ENCODE measurements at regions not wholly inside any gene's neighbourhood (a gene's known extent, or its start where the extent isn't known, plus 50 kb on each side); places are given as distances from the start of the nearest gene placed in this dataset.
"Not testable (repeated sequence)": the region's sequence is repeated elsewhere in the genome, so short reads cannot be mapped to it uniquely, and the experiment has no call there.

DNA sequence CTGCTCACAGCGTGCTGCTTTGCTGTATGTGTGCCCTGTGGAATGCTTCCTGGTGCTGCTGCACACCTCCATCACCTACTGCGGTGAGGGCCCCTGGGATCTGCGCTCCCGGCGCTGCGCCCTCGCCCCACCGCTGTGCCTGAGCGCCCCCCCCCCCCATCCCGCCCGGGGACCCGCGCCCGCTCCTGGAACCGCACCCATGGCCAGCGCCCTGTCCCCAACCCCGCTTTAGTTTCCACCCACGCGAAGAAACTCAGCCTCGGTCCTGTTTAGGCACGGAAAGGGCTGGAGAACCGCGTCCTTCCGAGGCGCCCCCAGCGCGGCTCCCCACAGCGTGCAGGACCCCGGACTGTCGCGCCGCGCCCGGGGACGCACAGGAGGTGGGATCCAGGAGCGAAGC lies 265.5 kb downstream of the POTEB3 start:
- not testable (repeated sequence) for DNase-seq

DNA sequence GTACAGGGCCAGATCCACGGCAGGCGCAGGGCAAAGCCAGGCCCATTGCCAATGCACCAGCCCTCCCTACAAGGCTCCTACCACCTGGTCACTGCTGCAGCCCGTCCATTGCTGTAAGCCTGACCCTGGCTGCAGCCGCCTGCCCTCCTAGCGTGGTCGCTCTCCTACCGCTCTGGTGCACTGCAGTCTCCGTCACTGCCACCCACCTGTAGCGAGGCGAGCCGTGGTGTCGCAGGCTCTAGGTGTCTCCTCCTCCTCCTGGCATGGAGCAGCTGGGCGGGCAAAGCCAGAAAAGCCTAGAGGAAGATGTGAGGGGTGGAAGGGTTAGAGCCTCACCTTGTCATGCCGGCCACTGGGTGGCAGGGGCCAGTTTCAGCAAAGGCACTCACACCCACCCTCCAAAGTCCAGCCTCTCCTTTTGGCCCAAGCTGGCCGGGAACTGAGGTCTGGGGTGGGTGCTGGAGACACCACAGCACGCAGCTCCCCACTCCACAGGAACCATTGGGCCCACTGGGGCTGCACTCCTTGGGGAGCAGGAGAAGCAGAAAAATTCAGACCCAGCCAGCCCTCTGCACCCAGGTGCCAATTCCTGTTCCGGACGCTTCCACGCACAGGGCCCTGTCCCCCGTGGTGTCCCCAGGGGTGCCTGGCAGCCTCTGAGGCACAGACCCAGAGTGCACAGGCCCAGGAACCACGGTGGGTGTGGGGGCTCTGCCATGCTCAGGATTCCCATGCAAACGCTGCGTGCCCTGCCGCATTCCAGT lies 285.3 kb upstream of the POTEB2 start:
- intact Hi-C loops (cut with DNase I); ATAC-seq: not testable (repeated sequence)
- peak; percentile 2 for DNase-seq

More for the DNA sequence above, 265.5 kb downstream of the POTEB3 start:
- ATAC-seq; intact Hi-C loops (cut with DNase I): not testable (repeated sequence)

DNA sequence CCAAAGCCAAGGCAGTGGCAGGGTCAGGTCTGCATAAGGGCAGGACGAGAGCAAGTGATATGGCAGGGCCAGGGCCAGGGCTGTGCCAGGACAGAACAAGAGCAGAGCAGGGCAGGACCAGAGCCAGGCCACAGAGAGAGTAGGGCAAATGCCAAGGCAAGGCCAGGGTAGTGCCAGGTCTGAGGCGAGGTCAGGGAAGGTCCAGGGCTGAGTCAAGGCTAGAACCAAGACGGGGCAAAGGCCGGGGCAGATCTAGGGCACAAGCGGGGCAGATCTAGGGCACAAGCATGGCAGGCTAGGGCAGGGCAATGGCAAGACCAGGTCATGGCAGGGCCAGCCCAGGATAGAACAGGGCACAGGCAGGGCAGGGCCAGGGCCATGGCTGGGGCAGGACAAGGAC lies 282.0 kb upstream of the POTEB2 start:
- intact Hi-C loops (cut with DNase I); ATAC-seq; DNase-seq: not testable (repeated sequence)

DNA sequence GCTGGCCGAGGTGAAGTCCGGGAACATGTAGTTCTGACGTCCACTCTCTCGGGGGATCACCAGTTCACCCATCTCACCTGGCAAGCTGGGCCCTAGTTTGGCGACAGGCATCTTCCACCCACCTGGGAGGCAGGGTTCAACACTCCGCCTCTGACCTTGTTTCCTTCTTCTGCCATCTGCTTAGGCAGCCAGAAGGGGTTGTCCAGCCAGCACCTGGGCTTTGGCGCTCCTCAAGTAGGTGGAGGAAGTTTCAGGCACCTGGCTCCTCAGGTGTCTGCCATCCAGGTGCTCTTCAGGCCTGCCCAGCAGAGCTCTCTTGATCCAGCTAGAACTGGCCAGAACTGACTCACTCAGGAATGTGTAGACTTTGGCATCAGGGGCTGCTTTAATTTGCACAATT lies 267.8 kb upstream of the POTEB2 start:
- ATAC-seq; intact Hi-C loops (cut with DNase I); DNase-seq: not testable (repeated sequence)

DNA sequence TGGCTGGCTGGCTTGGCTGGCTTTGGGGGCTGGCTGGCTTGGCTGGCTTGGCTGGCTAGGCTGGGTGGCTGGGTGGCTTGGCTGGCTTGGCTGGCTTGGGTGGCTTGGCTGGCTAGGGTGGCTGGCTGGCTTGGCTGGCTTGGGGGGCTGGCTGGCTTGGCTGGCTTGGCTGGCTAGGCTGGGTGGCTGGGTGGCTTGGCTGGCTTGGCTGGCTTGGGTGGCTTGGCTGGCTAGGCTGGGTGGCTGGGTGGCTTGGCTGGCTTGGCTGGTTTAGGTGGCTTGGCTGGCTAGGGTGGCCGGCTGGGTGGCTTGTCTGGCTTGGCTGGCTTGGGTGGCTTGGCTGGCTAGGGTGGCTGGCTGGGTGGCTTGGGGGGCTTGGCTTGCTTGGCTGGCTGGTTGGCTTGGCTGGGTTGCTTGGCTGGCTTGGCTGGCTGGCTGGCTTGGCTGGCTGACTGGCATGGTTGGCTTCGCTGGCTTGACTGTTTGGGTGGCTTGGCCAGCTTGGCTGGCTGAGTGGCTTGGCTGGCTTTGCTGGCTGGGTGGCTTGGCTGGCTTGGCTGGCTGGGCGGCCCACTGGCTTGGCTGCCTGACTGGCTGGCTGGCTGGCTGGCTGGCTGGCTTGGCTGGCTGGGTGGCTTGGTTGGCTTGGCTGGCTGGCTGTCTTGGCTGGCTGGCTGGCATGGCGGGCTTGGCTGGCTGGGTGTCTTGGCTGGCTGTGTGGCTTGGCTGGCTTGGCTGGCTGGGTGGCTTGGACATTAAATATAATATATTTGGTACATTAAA lies 246.3 kb upstream of the POTEB2 start:
- DNase-seq: peak; percentile 17
- intact Hi-C loops (cut with DNase I); ATAC-seq: not testable (repeated sequence)

DNA sequence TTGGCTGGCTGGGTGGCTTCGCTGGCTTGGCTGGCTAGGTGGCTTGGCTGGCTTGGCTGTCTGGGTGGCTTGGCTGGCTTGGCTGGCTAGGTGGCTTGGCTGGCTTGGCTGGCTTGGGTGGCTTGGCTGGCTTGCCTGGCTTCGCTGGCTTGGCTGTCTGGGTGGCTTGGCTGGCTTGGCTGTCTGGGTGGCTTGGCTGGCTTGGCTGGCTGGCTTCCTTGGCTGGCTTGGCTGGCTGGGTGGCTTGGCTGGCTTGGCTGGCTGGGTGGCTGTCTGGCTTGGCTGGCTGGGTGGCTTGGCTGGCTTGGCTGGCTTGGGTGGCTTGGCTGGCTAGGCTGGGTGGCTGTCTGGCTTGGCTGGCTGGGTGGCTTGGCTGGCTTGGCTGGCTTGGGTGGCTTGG lies 245.7 kb upstream of the POTEB2 start:
- intact Hi-C loops (cut with DNase I); ATAC-seq: not testable (repeated sequence)
- DNase-seq: peak; percentile 26

DNA sequence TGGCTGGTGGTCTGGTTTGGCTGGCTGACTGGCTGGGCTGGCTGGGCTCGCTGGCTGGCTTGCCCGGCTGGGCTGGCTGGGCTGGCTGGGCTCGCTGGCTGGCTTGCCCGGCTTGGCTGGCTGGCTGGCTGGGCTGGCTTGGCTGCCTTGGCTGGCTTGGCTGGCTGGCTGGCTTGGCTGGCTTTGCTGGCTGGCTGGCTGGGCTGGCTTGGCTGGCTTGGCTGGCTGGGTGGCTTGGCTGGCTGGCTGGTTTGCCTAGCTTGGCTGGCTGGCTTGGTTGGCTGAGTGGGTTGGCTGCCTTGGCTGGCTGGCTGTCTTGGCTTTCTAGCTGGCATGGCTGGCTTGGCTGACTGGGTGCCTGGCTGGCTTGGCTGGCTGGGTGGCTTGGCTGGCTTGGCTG lies 245.1 kb upstream of the POTEB2 start:
- ATAC-seq; DNase-seq; intact Hi-C loops (cut with DNase I): not testable (repeated sequence)

DNA sequence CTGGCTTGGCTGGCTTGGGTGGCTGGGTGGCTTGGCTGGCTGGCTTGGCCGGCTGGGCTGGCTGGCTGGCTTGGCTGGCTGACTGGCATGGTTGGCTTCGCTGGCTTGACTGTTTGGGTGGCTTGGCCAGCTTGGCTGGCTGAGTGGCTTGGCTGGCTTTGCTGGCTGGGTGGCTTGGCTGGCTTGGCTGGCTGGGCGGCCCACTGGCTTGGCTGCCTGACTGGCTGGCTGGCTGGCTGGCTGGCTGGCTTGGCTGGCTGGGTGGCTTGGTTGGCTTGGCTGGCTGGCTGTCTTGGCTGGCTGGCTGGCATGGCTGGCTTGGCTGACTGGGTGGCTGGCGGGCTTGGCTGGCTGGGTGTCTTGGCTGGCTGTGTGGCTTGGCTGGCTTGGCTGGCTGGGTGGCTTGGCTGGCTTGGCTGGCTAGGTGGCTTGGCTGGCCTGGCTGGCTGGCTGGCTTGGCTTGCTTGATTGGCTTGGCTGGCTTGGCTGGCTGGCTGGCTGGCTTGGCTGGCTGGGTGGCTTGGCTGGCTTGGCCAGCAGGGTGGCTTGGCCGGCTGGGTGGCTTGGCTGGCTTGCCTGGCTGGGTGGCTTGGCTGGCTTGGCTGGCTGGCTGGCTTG lies 244.2 kb upstream of the POTEB2 start:
- ATAC-seq: peak in 1 of 2 donors; percentile 32
- intact Hi-C loops (cut with DNase I): not testable (repeated sequence)
- DNase-seq: peak; percentile 61

DNA sequence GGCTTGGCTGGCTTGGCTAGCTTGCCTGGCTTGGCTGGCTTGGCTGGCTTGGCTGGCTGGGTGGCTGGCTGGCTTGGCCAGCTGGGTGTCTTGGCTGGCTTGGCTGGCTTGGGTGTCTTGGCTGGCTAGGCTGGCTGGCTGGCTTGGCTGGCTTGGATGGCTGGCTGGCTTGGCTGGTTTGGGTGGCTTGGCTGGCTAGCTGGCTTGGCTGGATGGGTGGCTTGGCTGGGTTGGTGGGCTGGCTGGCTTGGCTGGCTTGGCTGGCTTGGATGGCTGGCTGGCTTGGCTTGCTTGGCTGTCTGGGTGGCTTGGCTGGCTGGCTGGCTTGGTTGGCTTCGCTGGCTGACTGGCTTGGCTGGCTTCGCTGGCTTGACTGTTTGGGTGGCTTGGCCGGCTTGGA lies 242.3 kb upstream of the POTEB2 start:
- intact Hi-C loops (cut with DNase I); DNase-seq; ATAC-seq: not testable (repeated sequence)

DNA sequence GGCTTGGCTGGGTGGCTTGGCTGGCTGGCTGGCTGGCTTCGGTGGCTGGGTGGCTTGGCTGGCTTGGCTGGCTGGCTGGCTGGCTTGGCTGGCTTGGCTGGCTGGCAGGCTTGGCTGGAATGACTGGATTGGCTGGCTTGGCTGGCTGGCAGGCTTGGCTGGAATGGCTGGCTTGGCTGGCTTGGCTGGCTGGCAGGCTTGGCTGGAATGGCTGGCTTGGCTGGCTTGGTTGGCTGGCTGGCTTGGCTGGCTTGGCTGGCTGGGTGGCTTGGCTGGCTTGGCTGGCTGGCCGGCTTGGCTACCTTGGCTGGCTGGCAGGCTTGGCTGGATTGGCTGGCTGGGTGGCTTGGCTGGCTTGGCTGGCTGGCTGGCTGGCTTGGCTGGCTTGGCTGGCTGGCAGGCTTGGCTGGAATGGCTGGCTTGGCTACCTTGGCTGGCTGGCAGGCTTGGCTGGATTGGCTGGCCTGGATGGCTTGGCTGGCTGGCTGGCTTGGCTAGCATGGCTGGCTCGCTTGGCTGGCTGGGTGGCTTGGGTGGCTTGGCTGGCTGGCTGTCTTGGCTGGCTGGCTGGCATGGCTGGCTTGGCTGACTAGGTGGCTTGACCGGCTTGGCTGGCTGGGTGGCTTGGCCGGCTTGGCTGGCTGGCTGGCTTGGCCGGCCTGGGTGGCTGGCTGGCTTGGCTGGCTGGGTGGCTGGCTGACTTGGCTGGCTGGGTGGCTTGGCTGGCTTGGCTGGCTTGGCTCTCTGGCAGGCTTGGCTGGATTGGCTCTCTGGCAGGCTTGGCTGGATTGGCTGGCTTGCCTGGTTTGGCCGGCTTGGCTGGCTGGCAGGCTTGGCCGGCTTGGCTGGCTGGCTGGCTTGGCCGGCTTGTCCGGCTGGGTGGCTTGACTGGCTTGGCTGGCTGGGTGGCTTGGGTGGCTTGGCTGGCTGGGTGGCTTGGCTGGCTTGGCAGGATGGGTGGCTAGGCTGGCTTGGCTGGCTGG lies 241.6 kb upstream of the POTEB2 start:
- DNase-seq: peak; percentile 29
- ATAC-seq; intact Hi-C loops (cut with DNase I): not testable (repeated sequence)

DNA sequence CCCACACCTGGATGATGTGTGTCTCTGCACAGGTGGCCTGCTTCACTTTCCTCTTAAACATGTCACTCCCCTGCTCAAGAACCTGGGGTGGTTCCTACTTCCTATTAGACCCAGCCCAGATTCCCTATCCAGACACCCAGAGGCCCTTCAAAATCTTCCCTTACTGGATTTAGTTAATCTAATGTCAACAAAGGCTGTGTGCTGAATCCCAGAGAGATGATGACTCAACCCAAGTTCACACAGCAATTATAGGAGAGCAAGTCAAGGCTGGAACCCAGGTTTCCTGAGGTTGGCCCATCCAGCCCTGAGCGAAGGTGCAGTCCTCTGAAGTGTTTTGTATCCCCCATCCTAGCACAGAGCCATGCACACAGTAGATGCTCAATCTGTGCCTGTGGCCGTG lies 230.5 kb upstream of the POTEB2 start:
- DNase-seq; ATAC-seq; intact Hi-C loops (cut with DNase I): not testable (repeated sequence)

DNA sequence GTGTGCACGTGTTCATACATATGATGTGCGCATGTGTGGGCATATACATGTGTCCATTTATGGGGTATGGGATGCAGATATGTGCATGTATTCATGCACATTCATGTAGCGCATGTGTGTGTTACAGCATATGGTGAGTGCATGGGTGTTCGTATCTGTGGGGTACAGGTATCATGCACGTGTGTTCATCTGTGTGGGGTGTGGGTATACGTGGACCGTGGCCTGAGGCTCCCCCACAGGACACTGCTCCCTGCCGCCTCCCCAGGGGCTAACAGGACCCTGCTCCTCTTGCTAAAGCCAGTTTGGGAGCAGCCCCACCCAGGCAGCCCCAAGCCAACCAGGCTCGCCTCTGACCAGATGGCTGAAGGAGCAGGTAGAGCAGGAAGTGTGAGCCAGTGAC lies 213.4 kb upstream of the POTEB2 start:
- intact Hi-C loops (cut with DNase I); DNase-seq; ATAC-seq: not testable (repeated sequence)

DNA sequence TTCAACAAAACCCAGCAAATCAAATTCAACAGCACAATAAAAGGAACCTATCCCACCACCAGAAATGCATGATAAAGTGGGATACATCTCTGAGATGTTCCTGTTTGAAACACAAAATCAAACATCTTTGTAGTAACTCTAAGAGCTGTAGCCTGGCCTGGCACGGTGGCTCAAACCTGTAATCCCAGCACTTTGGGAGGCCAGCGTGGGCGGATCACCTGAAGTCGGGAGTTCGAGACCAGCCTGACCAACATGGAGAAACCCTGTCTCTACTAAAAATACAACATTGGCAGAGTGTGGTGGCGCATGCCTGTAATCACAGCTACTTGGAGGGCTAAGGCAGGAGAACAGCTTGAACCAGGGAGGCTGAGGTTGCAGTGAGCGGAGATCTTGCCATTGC lies 202.8 kb upstream of the POTEB2 start:
- ATAC-seq; DNase-seq; intact Hi-C loops (cut with DNase I): not testable (repeated sequence)

DNA sequence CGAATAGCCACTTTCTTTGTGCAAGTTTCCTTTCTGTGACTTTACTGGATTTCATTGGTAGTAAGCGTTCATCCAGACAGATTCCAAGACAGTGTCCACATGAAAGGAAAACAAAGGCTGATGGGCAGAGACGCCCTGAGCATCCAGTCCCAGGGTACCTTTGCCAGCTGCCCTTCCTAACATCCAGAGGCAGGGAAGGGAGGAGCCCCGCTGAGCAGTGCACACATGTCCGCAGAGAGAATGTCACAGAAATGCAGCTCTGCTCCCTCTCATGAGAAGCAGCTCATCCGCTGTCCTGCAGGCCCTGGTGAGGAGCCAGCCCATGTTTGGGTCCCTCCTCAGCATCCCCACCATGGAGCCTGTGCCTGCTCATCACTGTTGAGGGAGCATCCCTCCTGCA lies 197.4 kb upstream of the POTEB2 start:
- ATAC-seq; intact Hi-C loops (cut with DNase I); DNase-seq: not testable (repeated sequence)

DNA sequence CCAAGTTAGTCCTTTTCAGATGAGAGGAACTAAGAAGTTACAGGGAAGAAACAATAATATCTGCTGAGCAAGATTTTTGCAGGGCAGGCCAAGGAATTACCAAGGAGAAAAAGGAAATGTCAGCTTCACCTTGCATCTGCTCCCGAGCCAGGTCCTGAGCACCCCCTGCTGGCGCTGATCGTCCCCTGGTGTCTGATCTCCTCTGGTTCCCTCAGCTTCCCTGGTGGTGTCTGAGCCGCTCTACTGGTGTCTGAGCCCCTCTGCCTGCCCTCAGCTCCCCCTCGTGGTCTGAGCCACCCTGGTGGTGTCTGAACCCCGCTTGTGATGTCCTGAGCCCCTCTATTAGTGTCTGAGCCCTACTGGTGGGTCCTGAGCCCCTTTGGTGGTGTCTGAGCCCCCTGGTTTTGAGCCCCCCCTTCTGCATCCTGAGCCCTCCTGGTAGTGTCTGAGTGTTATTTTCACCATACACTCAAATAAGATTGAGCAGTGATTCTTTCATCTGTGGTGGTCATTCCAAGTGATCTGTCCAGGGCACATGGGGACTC lies 196.6 kb upstream of the POTEB2 start:
- intact Hi-C loops (cut with DNase I); ATAC-seq; DNase-seq: not testable (repeated sequence)

DNA sequence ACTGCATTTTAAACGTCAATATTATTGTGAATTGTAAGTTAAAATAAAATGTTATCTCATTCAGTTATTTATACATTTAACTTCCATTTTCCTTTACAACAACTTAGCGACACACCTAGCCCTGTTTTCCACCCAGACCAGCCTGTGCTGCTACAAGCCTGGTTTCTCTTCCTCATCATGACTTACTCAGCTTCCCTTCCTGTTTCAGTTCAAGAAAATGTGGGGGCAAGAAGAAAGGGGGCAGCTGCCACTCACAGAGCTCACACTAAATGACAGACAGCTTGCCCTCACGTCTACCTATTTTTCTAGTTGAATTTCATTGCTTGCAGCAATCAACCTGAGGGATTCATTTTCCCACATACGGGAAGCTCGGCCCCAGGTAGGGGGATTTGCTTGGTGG lies 185.8 kb upstream of the POTEB2 start:
- ATAC-seq; DNase-seq; intact Hi-C loops (cut with DNase I): not testable (repeated sequence)

DNA sequence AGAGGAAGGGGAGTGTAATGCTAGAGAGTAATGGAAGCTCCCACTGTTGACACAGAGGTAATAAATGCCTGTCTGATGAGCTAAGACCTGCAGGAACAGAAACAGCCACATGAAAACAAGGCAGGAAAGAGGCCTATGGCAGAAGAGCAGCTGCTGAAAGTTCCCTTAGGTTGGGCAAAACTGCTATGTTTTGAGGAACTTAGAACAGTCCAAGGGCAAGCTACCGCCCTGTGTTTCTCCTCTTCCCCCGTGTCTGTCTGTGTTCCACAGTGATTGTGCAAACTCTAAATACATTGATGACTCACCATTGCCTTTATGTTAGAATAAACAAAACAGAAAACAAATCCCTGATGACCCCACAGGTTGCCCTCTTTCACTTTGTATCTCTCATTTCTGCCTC lies 165.6 kb upstream of the POTEB2 start:
- DNase-seq; intact Hi-C loops (cut with DNase I); ATAC-seq: not testable (repeated sequence)

DNA sequence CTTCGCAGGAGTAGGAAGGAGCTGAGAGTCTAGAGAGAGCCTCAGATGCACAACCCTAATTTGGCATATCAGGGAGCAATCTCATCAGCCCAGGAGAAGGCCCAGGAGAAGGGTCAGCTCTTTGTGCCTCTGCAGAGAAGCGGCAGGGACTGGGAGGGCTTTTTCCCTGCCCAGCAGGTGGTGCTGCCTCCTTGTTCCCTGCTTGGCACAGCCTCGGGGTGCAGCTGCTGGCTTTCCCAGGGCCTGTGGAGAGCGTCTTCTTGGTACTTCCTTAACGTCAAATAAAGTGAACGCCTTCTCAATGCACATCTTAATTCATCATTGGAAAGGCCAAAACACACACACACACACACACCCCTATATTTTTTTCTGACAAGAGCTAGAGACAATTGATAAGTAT lies 162.9 kb upstream of the POTEB2 start:
- ATAC-seq; DNase-seq; intact Hi-C loops (cut with DNase I): not testable (repeated sequence)
